ENCODE measurements at regions not wholly inside any gene's neighbourhood (a gene's known extent, or its start where the extent isn't known, plus 50 kb on each side); places are given as distances from the start of the nearest gene placed in this dataset.

DNA sequence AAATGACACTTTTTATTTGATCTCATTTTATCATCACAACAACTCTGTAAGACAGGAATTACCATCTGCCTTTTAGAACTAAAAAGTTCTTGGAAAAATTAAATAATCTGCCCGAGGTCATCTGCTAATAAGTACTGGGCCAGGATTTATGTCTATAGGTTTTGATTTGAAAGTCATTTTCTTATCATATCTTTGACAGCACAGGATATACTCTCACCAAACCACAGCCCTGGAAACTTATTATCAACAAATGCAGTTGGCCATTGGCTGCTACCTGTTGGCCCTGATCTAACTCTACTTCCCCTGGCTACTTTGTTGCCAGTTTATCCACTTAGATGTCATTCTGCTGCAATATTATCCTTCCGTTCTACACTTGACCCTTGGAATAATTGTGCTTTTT lies 354.6 kb downstream of the RAD51AP2 start:
- TF ChIP-seq, protein P1, sequence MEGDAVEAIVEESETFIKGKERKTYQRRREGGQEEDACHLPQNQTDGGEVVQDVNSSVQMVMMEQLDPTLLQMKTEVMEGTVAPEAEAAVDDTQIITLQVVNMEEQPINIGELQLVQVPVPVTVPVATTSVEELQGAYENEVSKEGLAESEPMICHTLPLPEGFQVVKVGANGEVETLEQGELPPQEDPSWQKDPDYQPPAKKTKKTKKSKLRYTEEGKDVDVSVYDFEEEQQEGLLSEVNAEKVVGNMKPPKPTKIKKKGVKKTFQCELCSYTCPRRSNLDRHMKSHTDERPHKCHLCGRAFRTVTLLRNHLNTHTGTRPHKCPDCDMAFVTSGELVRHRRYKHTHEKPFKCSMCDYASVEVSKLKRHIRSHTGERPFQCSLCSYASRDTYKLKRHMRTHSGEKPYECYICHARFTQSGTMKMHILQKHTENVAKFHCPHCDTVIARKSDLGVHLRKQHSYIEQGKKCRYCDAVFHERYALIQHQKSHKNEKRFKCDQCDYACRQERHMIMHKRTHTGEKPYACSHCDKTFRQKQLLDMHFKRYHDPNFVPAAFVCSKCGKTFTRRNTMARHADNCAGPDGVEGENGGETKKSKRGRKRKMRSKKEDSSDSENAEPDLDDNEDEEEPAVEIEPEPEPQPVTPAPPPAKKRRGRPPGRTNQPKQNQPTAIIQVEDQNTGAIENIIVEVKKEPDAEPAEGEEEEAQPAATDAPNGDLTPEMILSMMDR (conservative IDR thresholded peaks at IDR 0.05; ENCODE audit: control insufficient read depth, insufficient read depth, low read depth, low read length), result no peak
- H3K4me3 ChIP-seq (ENCODE audit: control insufficient read depth, low read depth, low read length), result no peak overlapping the region
- DNase-seq (ENCODE audit: low read depth), result no peak

DNA sequence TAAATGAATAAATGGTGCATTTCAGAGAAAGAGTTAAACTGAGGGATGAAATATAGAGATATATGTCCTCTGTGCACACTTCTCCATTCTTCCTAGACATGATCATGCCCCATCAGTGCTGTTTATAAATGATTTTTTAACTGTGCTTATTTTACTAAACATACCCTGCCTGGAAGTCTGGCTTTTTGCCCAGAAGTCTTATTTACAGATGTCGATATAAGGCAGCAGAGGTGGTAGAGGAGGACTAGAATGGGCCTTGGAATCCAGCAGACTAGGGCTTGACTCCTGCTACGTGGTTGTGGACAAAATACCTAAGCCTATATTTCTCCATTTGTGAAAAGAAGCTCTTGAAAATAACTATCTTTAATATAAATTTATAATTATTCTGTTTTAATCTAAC lies 355.5 kb downstream of the RAD51AP2 start:
- TF ChIP-seq, protein P1 (conservative IDR thresholded peaks at IDR 0.05; ENCODE audit: control insufficient read depth, insufficient read depth, low read depth, low read length), result no peak
- no peak overlapping the region for H3K4me3 ChIP-seq (ENCODE audit: control insufficient read depth, low read depth, low read length)
- no peak for DNase-seq (ENCODE audit: low read depth)

DNA sequence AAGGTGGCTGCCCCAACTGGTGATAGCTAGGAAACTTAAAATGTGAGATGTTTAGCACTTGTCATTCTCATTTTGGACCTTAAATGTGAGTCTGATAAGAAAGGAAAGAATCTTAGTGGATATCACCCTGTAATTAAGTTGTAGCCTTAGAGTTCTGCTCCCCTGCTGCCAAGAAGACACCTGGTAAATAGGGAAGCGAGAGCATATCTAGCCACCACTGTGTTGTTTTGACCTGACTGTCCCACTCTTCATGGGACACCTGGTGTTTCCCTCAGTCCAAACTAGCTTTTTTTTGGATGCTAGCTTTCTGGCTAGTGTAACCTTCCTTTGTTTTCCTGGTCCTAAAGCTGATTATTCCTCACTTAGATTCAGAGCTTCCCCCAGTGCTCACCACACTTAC lies 357.6 kb downstream of the RAD51AP2 start:
- no peak for DNase-seq (ENCODE audit: low read depth)
- TF ChIP-seq, protein P1 (conservative IDR thresholded peaks at IDR 0.05; ENCODE audit: control insufficient read depth, insufficient read depth, low read depth, low read length), result no peak

DNA sequence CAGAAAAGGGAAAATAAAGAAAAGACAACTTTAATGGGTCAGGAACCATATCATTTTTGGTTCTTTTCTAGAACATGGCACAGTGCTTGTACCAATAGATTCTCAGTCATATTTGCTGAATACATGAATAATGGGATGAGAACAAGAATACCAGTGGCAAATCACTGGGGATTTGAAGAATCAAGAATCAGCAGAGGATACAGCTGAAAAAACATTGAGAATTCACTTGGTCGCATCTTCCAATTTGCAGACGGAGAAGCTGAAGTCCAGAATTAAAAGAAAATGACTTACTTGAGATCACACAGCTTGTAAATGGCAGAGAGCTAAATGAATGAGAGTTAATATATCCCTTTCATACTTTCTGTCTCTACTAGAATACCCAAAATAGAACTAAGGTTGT lies 362.2 kb downstream of the RAD51AP2 start:
- no peak for DNase-seq (ENCODE audit: low read depth)
- H3K4me3 ChIP-seq (ENCODE audit: control insufficient read depth, low read depth, low read length), result no peak overlapping the region
- TF ChIP-seq, protein P1 (conservative IDR thresholded peaks at IDR 0.05; ENCODE audit: control insufficient read depth, insufficient read depth, low read depth, low read length), result no peak

More for the DNA sequence above, 357.6 kb downstream of the RAD51AP2 start:
- H3K4me3 ChIP-seq (ENCODE audit: control insufficient read depth, low read depth, low read length), result no peak overlapping the region

DNA sequence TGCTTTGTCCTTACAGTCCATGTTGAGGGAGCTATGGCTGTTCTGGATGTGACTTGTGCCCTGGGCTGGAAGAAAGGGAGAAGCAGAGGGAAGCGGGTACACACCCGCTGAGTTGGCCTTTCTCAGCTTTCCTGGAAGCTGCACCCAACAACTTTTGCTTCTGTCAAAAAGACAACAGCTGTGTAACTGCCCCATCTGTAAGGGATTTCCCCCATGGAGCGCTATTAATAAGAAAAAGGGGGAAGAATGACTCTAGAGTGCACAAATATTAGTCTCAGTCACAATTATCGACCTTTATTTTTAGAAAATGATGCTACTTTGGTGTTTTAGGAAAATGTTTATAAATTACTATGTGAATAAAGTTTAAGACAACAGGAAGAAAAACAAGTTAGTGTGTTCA lies 368.3 kb downstream of the RAD51AP2 start:
- TF ChIP-seq, protein P1 (conservative IDR thresholded peaks at IDR 0.05; ENCODE audit: control insufficient read depth, insufficient read depth, low read depth, low read length), result no peak
- DNase-seq (ENCODE audit: low read depth), result no peak

DNA sequence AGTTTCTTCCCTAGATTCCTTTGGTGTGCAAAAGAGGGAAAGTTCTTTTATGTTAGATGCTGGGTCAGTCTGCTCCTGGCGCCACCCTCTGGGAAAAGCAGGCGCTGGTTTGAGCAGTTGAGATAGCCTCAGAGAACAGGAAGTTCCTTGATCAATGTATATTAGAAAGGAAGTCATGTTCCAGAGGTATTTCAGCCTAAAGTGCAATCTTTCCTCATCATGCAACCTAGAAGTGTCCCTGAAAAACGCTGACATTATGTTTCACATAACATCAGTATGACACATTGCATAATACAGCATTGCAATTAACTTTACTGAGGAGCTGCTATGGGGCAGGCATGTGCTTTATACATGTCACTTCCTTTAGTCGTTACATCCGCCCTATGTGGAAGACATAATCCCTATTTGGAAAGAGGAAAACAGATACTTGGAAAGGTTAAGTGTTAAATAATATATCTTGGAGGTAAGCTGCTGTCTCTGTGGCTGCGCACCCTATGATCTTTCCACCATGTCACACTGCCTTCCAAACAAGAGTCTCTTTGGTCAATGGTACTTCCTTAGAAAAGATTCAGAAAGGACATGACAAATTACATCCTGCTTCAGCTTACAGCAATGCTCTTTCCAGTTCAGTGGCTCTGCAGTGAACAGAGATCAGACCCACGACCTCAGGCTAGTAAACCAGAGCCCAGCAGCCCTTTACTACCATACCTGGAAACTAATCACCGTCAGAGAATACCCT lies 369.7 kb downstream of the RAD51AP2 start:
- no peak overlapping the region for H3K4me3 ChIP-seq (ENCODE audit: control insufficient read depth, low read depth, low read length)
- TF ChIP-seq, protein P1 (conservative IDR thresholded peaks at IDR 0.05; ENCODE audit: control insufficient read depth, insufficient read depth, low read depth, low read length), result peak; percentile 23
- peak; percentile 2 for DNase-seq (ENCODE audit: low read depth)

More for the DNA sequence above, 368.3 kb downstream of the RAD51AP2 start:
- H3K4me3 ChIP-seq (ENCODE audit: control insufficient read depth, low read depth, low read length), result no peak overlapping the region
